H7 (cell line): ENCODE measurements at regions not wholly inside any gene's neighbourhood (a gene's known extent, or its start where the extent isn't known, plus 50 kb on each side); places are given as distances from the start of the nearest gene placed in this dataset.
"Not testable (repeated sequence)": the region's sequence is repeated elsewhere in the genome, so short reads cannot be mapped to it uniquely, and the experiment has no call there.

ENCODE experiments used
- DNase-seq: peaks from one replicate; pipeline ENCODE4 v3.0.0; 2012
- H3K27me3 ChIP-seq: 2 replicates; pipeline ENCODE4 v1.6.0; 2011; ENCODE audit warnings: mild to moderate bottlenecking, low read length; ENCODE audit not compliant: control insufficient read depth, insufficient read depth
- H3K36me3 ChIP-seq: replicated peaks from 2 replicates; pipeline ENCODE4 v1.5.1; 2011; ENCODE audit warnings: low read length; ENCODE audit not compliant: control insufficient read depth, insufficient read depth
- H3K4me3 ChIP-seq: 2 replicates; pipeline ENCODE4 v1.5.1; 2011; ENCODE audit warnings: low read depth, mild to moderate bottlenecking, control low read depth, low read length, moderate library complexity; ENCODE audit not compliant: insufficient read depth

DNA sequence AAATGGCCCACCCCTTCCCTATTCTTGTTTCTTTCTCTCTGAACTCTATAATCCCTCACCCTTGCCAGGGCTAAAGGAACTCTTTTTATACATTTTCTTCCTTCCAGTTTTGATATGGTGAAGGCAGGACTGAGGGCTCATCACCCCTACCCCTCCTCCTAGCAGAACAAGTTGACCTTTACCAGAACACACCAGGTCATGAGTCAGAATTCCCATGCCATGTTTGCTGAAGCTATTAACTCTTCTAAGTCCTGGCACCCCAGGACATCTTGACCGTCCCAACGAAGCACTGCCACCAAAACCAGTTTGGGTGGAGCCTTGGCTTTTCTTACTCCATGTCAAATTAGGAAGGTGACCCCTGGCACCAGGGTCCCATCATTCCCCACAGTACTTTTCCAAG lies 57.5 kb upstream of the DYNLT3 start:
- Histone ChIP-seq H3K36me3 (no peaks in the 10 kb centered on the region), H3K27me3 (peaks cover 4% of the 10 kb centered on the region; the same call in 1 of the 2 replicates), H3K4me3 (no peak overlapping the region)
- no peak for DNase-seq

DNA sequence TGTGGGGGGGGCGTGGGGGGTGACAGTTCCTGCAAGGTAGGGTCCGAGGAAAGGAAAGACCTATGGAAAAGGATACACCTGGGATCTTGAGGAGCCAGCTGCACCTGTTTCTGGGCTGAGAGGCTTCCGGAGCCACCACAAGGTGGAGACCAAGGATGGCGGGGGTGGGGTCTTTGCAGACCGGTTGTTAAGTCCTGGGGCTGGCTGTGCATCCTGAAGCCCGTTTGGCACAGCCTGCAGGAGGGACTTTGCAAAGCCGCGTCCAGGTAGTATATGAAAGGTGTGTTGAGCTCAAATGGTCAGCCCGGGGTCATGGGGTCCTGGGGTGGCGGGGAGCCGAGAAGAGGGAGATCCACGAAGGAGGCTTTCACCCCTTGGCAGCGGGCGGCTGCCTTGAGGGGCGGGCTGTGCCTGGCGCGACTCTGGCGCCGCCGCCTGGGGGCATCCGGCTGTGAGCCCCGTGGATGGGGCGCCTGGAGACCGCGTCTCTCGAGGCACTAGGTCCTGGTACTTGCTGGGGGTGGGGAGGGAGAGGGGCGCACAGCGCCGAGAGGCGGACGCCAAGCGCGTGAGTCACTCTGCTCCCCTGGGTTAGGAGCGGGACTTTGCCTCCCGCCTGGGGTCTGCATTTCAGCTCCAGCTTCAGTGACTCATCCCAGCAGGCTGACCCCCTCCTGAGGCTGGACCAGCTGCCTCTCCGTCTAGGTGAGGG lies 58.2 kb upstream of the DYNLT3 start:
- H3K36me3 ChIP-seq: no peaks in the 10 kb centered on the region
- peaks cover 4% of the 10 kb centered on the region; the same call in 1 of the 2 replicates for H3K27me3 ChIP-seq
- DNase-seq: peak; percentile 59
- H3K4me3 ChIP-seq: peak overlapping the region; percentile 59

DNA sequence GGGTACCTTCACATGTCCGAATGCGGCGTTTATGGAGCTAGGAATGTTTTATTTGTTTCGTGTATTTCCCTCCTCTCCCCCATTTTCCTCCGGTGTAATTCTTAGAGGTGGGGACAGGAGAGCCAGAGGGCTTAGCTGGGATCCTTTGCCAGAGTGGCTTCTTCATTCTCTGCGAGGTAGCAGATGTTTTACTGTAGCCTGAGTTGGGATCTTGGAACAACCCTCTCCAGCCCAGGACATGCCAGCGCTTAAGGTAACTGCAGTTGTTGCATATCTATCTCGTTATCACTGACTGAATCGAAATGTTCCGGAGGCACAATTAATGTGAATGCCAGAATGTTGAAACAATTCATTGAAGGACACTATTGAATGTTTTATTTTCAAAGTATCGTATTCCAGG lies 59.0 kb upstream of the DYNLT3 start:
- Histone ChIP-seq H3K4me3 (peak overlapping the region; percentile 59), H3K36me3 (no peaks in the 10 kb centered on the region), H3K27me3 (peaks cover 4% of the 10 kb centered on the region; the same call in 1 of the 2 replicates)
- no peak for DNase-seq

DNA sequence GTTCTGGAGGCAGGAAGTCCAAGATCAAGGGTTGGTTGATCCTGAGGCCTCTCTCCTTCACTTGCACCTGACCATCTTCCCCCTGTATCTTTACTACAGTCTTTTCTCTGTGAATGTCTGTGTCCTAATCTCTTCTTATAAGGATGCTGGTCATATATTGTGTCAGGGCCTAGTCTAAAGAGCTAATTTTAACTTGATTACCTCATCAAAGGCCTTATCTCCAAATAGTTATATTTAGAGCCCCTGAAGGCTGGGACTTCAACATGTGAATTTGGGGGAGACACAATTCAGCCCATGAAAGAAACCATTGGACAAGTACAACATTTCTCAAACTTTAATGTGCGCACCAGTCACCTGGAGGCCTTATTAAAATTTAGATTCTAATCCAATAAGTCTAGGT lies 62.8 kb upstream of the DYNLT3 start:
- Histone ChIP-seq H3K4me3 (no peak overlapping the region), H3K27me3 (peaks cover 4% of the 10 kb centered on the region; the same call in 1 of the 2 replicates), H3K36me3 (no peaks in the 10 kb centered on the region)
- DNase-seq: no peak

DNA sequence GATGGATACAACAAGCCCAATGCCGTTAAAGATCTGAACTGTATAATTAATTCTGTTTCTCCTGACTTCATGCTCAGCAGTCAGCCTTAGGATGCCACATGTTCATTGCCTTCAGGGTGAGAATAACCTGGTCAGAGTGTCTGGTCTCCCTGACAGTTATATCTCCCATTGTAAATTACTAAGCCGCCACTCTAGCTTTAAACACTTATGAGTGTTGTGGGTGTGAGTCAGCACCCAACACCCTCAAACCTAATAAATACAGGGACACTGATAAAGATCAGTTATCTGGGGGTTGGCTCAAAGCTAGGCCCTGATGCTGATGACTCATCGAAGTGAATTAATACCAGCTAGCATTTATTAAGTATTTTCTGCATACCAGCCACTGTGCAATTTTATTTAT lies 64.9 kb upstream of the DYNLT3 start:
- no peak for DNase-seq
- H3K27me3 ChIP-seq: no peaks in the 10 kb centered on the region
- no peak overlapping the region for H3K4me3 ChIP-seq
- H3K36me3 ChIP-seq: no peaks in the 10 kb centered on the region

DNA sequence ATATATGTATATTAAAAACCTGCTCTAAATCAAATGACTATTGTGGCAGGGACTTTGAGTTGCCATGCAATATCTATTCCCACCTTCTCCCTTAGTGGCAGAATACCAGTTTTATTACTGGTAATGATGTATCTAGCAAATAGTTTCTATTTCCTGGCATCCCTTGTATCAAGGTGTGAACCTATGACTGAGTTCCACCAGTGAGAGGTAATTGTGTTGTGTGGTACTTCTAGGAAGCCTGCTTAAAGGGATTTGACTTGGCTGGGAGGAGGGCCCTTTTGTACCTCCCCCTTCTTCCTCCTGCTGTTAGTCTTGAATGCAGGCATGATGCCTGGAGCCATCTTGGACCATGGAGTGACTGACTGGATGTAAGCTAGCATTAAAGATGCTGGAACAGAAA lies 65.4 kb upstream of the DYNLT3 start:
- no peak for DNase-seq
- Histone ChIP-seq H3K27me3 (no peaks in the 10 kb centered on the region), H3K4me3 (no peak overlapping the region), H3K36me3 (no peaks in the 10 kb centered on the region)

DNA sequence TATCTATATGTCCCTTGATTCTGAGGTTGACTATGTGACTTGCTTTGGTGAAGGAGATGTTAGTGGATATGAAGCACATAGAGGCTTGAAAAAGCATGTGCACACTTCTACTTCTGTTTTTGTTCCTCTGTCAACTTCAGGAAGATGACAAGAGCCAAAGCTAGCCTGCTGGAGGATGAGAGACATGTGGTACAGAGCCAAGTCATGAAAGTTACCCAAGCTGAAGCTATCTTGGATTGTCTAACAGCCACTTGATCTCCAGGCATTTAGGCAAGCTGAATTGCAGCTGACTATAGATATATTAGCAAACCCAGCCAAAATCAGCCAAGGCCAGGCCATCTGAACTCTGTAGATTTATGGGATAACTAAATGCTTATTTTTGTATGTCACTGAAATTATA lies 70.8 kb upstream of the DYNLT3 start:
- Histone ChIP-seq H3K36me3 (no peaks in the 10 kb centered on the region), H3K4me3 (no peak overlapping the region), H3K27me3 (no peaks in the 10 kb centered on the region)
- DNase-seq: no peak

DNA sequence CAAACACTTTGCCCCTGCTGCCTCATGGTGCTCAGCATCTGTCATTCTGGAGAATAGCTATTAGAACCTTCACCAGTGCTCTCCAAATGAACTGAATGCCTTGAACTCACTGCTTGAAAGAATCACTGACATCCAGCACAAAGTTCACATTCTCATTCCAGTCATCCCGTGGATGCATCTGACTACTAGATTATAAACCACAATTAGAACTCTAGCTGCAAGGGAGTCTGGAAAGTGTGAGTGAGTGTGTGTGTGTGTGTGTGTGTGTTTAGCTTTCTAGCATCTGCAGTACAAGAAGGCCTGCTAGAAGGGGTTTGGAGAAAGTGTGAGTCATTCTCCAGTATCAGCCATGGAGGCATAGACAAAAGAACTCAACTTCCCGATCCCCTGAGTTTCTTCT lies 71.3 kb upstream of the DYNLT3 start:
- H3K36me3 ChIP-seq: no peaks in the 10 kb centered on the region
- no peaks in the 10 kb centered on the region for H3K27me3 ChIP-seq
- no peak for DNase-seq
- no peak overlapping the region for H3K4me3 ChIP-seq

DNA sequence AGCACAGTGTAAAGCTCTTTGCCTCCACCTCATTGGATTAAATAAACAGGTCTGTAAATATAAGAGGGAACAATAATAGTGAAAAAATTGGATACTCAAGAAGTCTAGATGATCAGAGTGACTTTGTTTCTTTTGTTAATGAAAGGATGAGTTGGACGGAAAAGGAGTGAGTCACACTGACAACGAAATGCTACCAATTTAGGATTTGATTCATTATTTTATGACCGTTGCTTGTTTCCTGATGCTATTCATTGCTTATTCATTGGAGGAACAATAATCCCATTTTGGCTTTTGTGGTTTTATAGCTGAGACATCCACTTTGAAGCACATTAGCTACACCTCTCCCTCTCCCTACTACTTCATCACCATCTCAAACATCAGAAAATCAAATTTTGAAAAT lies 74.4 kb upstream of the DYNLT3 start:
- no peaks in the 10 kb centered on the region for H3K36me3 ChIP-seq
- no peak for DNase-seq
- H3K27me3 ChIP-seq: no peaks in the 10 kb centered on the region

DNA sequence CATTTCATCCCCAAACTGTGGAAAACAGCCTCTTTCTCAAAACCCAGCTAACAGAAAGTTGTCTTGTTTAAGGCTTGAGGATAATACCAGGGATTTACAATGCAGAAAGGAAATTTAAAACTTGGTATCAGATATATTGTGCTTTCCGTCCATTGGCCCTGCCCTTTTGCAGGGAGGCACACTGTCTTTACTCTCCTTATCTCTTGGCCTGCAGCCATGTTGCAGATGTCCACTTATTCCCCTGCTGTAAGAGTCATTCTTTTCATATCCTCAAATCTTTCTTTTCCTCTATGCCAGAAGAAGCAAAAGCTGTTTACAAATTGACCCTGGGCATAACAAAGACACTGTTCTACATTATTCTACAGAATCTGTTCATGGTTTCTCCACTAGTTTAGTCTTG lies 75.6 kb upstream of the DYNLT3 start:
- DNase-seq: no peak
- no peaks in the 10 kb centered on the region for H3K36me3 ChIP-seq
- no peak overlapping the region for H3K4me3 ChIP-seq
- H3K27me3 ChIP-seq: no peaks in the 10 kb centered on the region

More for the DNA sequence above, 74.4 kb upstream of the DYNLT3 start:
- H3K4me3 ChIP-seq: no peak overlapping the region

DNA sequence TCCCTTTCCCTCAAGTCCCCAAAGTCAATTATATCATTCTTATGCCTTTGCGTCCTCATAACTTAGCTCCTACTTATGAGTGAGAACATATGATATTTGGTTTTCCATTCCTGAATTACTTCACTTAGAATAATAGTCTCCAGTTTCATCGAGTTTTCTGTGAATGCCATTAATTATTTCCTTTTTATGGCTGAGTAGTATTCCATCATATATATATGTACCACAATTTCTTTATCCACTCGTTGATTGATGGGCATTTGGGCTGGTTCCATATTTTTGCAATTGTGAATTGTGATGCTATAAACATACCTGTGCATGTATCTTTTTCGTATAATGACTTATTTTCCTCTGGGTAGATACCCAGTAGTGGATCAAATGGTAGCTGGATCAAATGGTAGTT lies 78.4 kb upstream of the DYNLT3 start:
- H3K36me3 ChIP-seq, H3K4me3 ChIP-seq, DNase-seq, H3K27me3 ChIP-seq: not testable (repeated sequence)

DNA sequence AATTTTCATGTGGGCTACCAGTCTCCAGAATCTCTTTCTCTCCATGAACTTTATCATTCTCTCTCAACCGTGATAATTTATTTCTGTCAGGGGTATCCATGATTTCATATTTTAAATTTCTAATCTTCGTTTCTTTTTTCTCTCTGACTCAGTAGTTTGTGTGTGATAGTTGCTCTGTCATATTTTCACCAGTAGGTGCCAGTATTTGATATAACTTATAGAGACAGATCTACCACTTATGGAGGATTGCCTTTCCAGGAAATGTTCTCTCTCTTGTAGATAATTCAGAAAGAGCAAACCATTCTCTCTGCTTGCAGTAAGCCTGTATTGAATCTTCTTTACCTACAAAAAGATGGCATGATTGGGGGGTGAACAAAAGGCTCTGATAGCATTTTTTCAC lies 79.3 kb upstream of the DYNLT3 start:
- H3K4me3 ChIP-seq: no peak overlapping the region
- no peaks in the 10 kb centered on the region for H3K36me3 ChIP-seq
- H3K27me3 ChIP-seq: no peaks in the 10 kb centered on the region
- DNase-seq: peak; percentile 3

DNA sequence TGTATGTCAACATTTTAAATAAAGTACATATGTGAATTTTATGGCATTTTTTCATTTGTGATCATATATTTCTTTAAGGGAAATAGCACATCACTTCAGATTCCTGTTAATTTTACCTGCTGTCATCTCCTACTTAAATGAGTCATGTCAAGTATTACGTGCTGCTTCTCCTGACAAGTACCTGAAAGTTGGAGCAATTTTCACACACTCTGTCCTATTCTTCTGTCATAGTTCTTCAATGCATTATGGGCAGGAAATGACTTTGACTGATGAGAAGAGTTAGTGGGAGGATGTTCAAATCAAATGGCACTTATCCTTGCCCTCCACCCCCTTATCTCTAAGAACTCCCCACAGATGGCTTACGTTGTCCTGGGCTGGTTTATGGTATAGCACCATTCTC lies 64.2 kb upstream of the SYTL5 start:
- Histone ChIP-seq H3K4me3 (no peak overlapping the region), H3K36me3 (no peaks in the 10 kb centered on the region), H3K27me3 (no peaks in the 10 kb centered on the region)
- no peak for DNase-seq

DNA sequence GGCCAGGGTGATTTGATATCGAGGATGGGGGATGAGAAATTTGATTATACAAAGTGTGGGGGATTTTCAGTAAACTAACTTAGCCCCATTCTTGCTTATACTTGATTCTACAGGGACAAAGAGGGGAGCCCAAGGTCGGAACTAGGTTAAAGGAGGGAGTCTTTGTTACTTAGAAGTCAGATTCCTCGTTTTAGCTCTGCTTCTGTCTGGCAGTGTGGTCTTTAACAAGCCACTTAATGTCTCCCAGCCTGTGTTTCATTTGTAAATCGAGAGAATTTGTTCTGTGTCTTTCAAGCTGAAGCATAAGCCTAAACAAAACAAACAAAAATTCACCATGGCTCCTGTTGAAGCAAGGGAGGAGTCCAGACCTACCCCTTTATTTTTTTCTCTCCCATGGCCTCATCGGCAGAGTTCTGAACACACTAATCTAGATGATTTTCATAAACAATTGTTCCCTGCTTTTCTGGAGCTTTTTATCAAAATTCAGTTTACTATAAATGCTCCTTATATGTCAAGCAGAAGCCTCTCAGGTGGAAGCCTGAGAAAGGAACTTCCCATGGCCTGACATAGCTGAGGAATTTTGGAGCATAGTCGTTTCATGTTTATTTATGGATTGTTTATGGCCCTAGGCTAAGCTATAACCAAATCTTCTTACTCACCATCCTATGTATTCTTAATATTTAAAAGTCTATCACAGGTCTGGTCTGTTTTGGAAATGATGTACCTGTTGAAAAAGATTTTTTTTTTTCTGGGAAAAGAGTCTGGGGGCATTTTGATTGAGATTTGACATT lies 62.6 kb upstream of the SYTL5 start:
- Histone ChIP-seq H3K27me3 (no peaks in the 10 kb centered on the region), H3K4me3 (no peak overlapping the region), H3K36me3 (no peaks in the 10 kb centered on the region)
- no peak for DNase-seq

DNA sequence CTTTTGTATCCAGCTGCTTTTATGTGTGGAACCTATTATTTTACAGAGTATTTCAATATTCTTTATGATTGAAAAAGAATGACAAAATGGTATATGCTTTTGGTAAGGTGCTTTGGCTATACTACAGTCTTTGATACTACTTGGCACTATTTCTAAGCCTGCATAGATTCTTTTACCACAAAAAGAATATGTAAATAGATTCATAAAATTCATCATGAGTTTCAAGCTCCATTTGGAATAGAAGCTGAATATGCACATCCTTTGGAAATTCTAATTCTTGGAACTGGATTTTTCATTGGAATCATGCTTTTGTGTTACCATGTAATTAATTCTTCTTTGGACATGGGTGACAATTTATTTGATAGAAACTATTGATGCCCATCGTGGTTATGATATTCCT lies 60.2 kb upstream of the SYTL5 start:
- Histone ChIP-seq H3K4me3 (no peak overlapping the region), H3K36me3 (no peaks in the 10 kb centered on the region), H3K27me3 (no peaks in the 10 kb centered on the region)
- DNase-seq: no peak
